Smooth muscle cell (in vitro differentiated cells): ENCODE measurements at regions not wholly inside any gene's neighbourhood (a gene's known extent, or its start where the extent isn't known, plus 50 kb on each side); places are given as distances from the start of the nearest gene placed in this dataset.

Source experiments
- DNase-seq: peaks from one replicate; lab custom pipeline; 2025; ENCODE audit not compliant: unreplicated experiment; lab: John Stamatoyannopoulos, UW
- H2AFZ ChIP-seq: fragments of 200-600 bp; sonication (generic); 2 replicates; pipeline ENCODE4 v1.6.0; 2016; ENCODE audit warnings: antibody characterized with exemption, low read depth, mild to moderate bottlenecking
- H3F3A ChIP-seq: fragments of 200-600 bp; sonication (generic); 2 replicates; pipeline ENCODE4 v1.6.0; 2017; ENCODE audit warnings: antibody characterized with exemption, low read depth
- H3K27ac ChIP-seq: fragments of 200-600 bp; sonication (generic); 2 replicates; pipeline ENCODE4 v1.5.1; 2016; ENCODE audit warnings: low read depth, mild to moderate bottlenecking
- H3K27me3 ChIP-seq: fragments of 200-600 bp; sonication (generic); 2 replicates; pipeline ENCODE4 v1.6.1; 2016; ENCODE audit warnings: low read depth, mild to moderate bottlenecking
- H3K36me3 ChIP-seq: fragments of 200-600 bp; sonication (generic); 2 replicates; pipeline ENCODE4 v1.5.1; 2016; ENCODE audit warnings: low read depth
- H3K4me1 ChIP-seq: fragments of 200-600 bp; sonication (generic); 2 replicates; pipeline ENCODE4 v1.5.1; 2016; ENCODE audit warnings: low read depth
- H3K4me2 ChIP-seq: fragments of 200-600 bp; sonication (generic); 2 replicates; pipeline ENCODE4 v1.6.0; 2016; ENCODE audit warnings: mild to moderate bottlenecking
- H3K4me3 ChIP-seq: fragments of 200-600 bp; sonication (generic); 2 replicates; pipeline ENCODE4 v1.5.1; 2016; ENCODE audit warnings: mild to moderate bottlenecking
- H3K79me2 ChIP-seq: fragments of 200-600 bp; sonication (generic); 2 replicates; pipeline ENCODE4 v1.6.0; 2016; ENCODE audit warnings: low read depth, mild to moderate bottlenecking
- H3K9ac ChIP-seq: fragments of 200-600 bp; sonication (generic); 2 replicates; pipeline ENCODE4 v1.6.0; 2016; ENCODE audit warnings: low read depth
- H3K9me3 ChIP-seq: fragments of 200-600 bp; sonication (generic); replicated peaks from 2 replicates; pipeline ENCODE4 v1.5.1; 2016; ENCODE audit warnings: low read depth
- H4K20me1 ChIP-seq: fragments of 200-600 bp; sonication (generic); 2 replicates; pipeline ENCODE4 v1.6.0; 2016; ENCODE audit warnings: low read depth
- WGBS: methylation state at CpG from one replicate; pipeline ENCODE4 v1.1.7; 2016; ENCODE audit warnings: low lambda C conversion rate; 5-methylcytosine and 5-hydroxymethylcytosine counted together
- TF ChIP-seq, protein P1 (sequence below): fragments of 200-600 bp; sonication (generic); IDR thresholded peaks from 2 replicates; pipeline ENCODE4 v1.5.1; 2017; ENCODE audit warnings: borderline replicate concordance, mild to moderate bottlenecking, antibody characterized with exemption; ENCODE audit not compliant: insufficient read depth, poor library complexity, severe bottlenecking

DNA sequence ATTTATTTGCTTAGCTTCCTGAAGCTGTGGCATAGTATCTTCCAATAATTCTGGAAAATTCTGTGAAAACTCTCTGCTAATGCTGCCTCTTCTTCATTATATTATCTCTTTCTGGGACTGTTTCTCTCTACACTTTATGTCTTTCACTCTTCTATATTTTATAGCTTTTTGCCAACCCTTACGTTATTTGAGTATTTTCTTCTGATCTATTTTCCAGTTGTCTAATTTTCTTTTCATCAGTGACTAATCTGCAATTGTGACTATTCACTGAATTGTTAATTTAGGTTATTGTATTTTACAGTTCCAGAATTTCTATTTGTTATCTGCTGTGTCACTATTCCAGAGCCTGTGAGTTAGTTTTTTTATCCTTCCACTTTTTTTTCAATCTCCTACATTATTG, 273.4 kb upstream of the PHYHIPL start:
- no peak overlapping the region for H3K4me2 ChIP-seq
- TF ChIP-seq, protein P1, sequence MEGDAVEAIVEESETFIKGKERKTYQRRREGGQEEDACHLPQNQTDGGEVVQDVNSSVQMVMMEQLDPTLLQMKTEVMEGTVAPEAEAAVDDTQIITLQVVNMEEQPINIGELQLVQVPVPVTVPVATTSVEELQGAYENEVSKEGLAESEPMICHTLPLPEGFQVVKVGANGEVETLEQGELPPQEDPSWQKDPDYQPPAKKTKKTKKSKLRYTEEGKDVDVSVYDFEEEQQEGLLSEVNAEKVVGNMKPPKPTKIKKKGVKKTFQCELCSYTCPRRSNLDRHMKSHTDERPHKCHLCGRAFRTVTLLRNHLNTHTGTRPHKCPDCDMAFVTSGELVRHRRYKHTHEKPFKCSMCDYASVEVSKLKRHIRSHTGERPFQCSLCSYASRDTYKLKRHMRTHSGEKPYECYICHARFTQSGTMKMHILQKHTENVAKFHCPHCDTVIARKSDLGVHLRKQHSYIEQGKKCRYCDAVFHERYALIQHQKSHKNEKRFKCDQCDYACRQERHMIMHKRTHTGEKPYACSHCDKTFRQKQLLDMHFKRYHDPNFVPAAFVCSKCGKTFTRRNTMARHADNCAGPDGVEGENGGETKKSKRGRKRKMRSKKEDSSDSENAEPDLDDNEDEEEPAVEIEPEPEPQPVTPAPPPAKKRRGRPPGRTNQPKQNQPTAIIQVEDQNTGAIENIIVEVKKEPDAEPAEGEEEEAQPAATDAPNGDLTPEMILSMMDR = no peak
- H3K27ac ChIP-seq = no peak overlapping the region
- H3K9ac ChIP-seq = no peak overlapping the region
- no peaks in the 10 kb centered on the region for H4K20me1 ChIP-seq
- no peaks in the 10 kb centered on the region for H3K36me3 ChIP-seq
- no peak overlapping the region for H2AFZ ChIP-seq
- H3K27me3 ChIP-seq = no peaks in the 10 kb centered on the region
- no peaks in the 10 kb centered on the region for H3K79me2 ChIP-seq
- H3K9me3 ChIP-seq = no peaks in the 10 kb centered on the region
- H3K4me3 ChIP-seq = no peak overlapping the region
- no peak for DNase-seq
- no peaks in the 10 kb centered on the region for H3K4me1 ChIP-seq
- 96% methylated on average over 1 of the region's 1 CpG for WGBS
- no peaks in the 10 kb centered on the region for H3F3A ChIP-seq

DNA sequence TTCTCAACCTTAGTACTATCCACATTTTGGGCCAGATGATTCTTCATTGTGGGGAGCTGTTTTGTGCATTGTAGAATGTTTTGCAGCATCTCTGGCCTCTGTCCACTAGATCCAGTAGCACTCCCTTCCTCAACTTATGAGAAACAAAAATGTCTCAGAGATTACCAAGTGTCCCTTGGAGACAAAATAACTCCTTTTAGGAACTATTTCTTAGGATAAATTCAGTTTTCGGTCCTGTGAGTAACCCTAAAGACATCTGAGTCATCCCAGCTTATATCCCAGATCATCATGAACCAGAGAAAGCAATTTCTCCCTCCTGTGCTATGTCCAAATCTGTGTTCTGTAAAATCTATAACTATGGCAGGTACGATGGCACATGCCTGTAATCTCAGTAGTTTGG, 266.6 kb upstream of the PHYHIPL start:
- DNase-seq = no peak
- Histone ChIP-seq H3K9me3 (no peaks in the 10 kb centered on the region), H3K79me2 (no peaks in the 10 kb centered on the region), H3F3A (no peaks in the 10 kb centered on the region), H3K4me3 (no peak overlapping the region), H3K27ac (no peak overlapping the region), H3K9ac (no peak overlapping the region), H3K27me3 (no peaks in the 10 kb centered on the region), H3K36me3 (no peaks in the 10 kb centered on the region), H2AFZ (no peak overlapping the region), H3K4me2 (no peak overlapping the region), H3K4me1 (no peaks in the 10 kb centered on the region), H4K20me1 (no peaks in the 10 kb centered on the region)
- WGBS = 77% methylated on average over 2 of the region's 2 CpGs
- TF ChIP-seq, protein P1 = no peak

DNA sequence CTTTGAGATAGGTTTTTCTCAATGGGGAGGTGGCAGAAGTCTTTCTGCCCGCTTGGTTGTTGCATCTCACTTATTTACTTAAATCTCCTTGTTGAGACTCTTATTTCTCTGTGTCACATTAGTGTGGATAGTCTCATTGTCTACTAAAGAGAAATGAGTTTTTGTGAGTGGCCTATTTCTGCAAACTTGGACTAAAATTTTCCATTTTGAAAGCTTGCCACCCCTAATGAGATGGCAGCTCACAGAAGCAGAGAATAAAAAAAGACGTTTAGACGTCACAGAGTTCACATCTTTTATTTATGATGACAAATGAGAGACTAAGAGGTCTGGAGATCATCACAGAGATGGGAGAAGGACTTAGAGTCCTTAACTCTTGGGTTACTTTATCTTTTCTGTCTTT, 262.7 kb upstream of the PHYHIPL start:
- 34% methylated on average over 3 of the region's 3 CpGs for whole genome bisulfite sequencing
- no peak overlapping the region for H3K4me3 ChIP-seq
- no peak overlapping the region for H3K27ac ChIP-seq
- H3K9ac ChIP-seq = no peak overlapping the region
- no peaks in the 10 kb centered on the region for H3K9me3 ChIP-seq
- H3K36me3 ChIP-seq = no peaks in the 10 kb centered on the region
- no peaks in the 10 kb centered on the region for H3F3A ChIP-seq
- H3K79me2 ChIP-seq = no peaks in the 10 kb centered on the region
- no peaks in the 10 kb centered on the region for H4K20me1 ChIP-seq
- no peaks in the 10 kb centered on the region for H3K27me3 ChIP-seq
- DNase-seq = no peak
- no peak overlapping the region for H2AFZ ChIP-seq
- TF ChIP-seq, protein P1 = no peak
- no peak overlapping the region for H3K4me2 ChIP-seq
- H3K4me1 ChIP-seq = no peaks in the 10 kb centered on the region

DNA sequence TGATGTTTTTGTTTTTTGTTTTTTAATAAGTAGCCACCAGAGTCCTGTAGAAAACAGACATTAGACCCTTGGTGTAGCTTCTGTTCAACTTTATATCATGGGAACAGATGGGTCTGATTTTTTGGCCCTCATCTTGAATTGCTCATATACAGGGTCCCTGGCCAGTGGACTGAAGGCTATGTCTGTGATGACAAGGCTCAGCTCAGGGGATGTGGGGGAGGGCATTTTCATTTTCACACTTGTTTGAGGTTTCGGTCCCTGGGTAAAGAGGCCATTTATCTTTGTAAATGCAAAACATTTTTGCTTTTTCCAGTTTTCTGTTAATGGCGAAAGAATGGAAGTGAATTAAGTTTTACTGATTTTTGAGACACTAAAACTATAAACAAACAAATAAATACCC, 257.6 kb upstream of the PHYHIPL start:
- DNase-seq = no peak
- Histone ChIP-seq H4K20me1 (no peaks in the 10 kb centered on the region), H2AFZ (no peak overlapping the region), H3K27me3 (no peaks in the 10 kb centered on the region), H3F3A (peaks cover 11% of the 10 kb centered on the region), H3K4me1 (peaks cover 20% of the 10 kb centered on the region), H3K4me3 (no peak overlapping the region), H3K27ac (peak overlapping the region; percentile 86), H3K4me2 (no peak overlapping the region), H3K79me2 (no peaks in the 10 kb centered on the region), H3K9me3 (no peaks in the 10 kb centered on the region), H3K9ac (no peak overlapping the region), H3K36me3 (no peaks in the 10 kb centered on the region)
- WGBS = 90% methylated on average over 2 of the region's 2 CpGs
- TF ChIP-seq, protein P1 = no peak
